HCT116 (cell line): ENCODE measurements at regions not wholly inside any gene's neighbourhood (a gene's known extent, or its start where the extent isn't known, plus 50 kb on each side); places are given as distances from the start of the nearest gene placed in this dataset.

Experiments used
- ATAC-seq: fragments of 200-7000 bp; cut with Tn5 transposase; 2 replicates; pipeline ENCODE4 v1.9.1; 2020; ENCODE audit warnings: mild to moderate bottlenecking, moderate library complexity
- BruUV-seq: library from RNA; stranded (reverse); fragments of 400-500 nt; replicated peaks from 2 replicates; lab custom pipeline; 2021; lab: Mats Ljungman, UMichigan
- CTCF ChIA-PET: fragments of 300-600 bp; sonication (Branson Sonifier 250); formaldehyde crosslinking; loops from one replicate; lab custom pipeline; 2021; ENCODE audit warnings: antibody characterized with exemption; lab: Charles Lee
- POLR2A ChIA-PET: fragments of 300-600, 350-600 bp; sonication (Branson Sonifier 250); formaldehyde crosslinking; loops from one replicate; lab custom pipeline; 2021; ENCODE audit warnings: antibody characterized with exemption; lab: Charles Lee
- RAD21 ChIA-PET, 2 experiments: fragments of 300-600 bp; sonication (Branson Sonifier 250); formaldehyde crosslinking; loops; one replicate each; lab custom pipeline; 2023; ENCODE audit warnings: low total read pairs in 2 of 2; ENCODE audit not compliant: uncharacterized antibody in 2 of 2, unreplicated experiment in 2 of 2, low non-redundant PET in 1 of 2; lab: Charles Lee
- DNase-seq: peaks from one replicate; pipeline ENCODE4 v3.0.0-alpha.2; 2010; ENCODE audit warnings: low read depth, low spot score
- H2AFZ ChIP-seq: fragments of 200-600 bp; shearing (Covaris generic), sonication (generic); 2 replicates; pipeline ENCODE4 v1.6.1; 2017; ENCODE audit warnings: low read depth, mixed run types, mixed read lengths, antibody characterized with exemption, low read length; ENCODE audit not compliant: poor library complexity, severe bottlenecking
- H3K27ac ChIP-seq: 2 replicates; pipeline ENCODE4 v1.5.1; 2012; ENCODE audit warnings: low read depth, low read length
- H3K27me3 ChIP-seq: fragments of 200-600 bp; sonication (generic); 2 replicates; pipeline ENCODE4 v1.6.1; 2016; ENCODE audit warnings: mixed run types, low read length, mixed read lengths; ENCODE audit not compliant: insufficient read depth
- H3K36me3 ChIP-seq, 2 experiments: fragments of 200-500 bp in 1 of 2; fragments of 200-600 bp in 1 of 2; sonication (Bioruptor generic) in 1 of 2; sonication (generic) in 1 of 2; 2 replicates each; pipeline versions ENCODE4 v1.5.1 to v1.6.1; 2014 to 2016; ENCODE audit warnings: low read length in 2 of 2, inconsistent platforms in 1 of 2, mixed read lengths in 1 of 2, mixed run types in 1 of 2; ENCODE audit not compliant: insufficient read depth in 2 of 2, control insufficient read depth in 1 of 2
- H3K4me1 ChIP-seq, 2 experiments: fragments of 200-600 bp in 1 of 2; sonication (generic) in 1 of 2; 2 replicates each; pipeline versions ENCODE4 v1.5.1 to v1.6.1; 2012 to 2017; ENCODE audit warnings: low read length in 2 of 2, inconsistent platforms in 1 of 2, mild to moderate bottlenecking in 1 of 2, mixed read lengths in 1 of 2, mixed run types in 1 of 2, moderate library complexity in 1 of 2; ENCODE audit not compliant: insufficient read depth in 2 of 2, control insufficient read depth in 1 of 2
- H3K4me2 ChIP-seq: fragments of 200-600 bp; sonication (generic); 2 replicates; pipeline ENCODE4 v1.6.1; 2017; ENCODE audit warnings: mixed run types, low read length, mixed read lengths
- H3K4me3 ChIP-seq, 2 experiments: fragments of 200-600 bp in 1 of 2; sonication (generic) in 1 of 2; replicated peaks in 1 of 2; 2 replicates each; pipeline ENCODE4 v1.5.1; 2011 to 2016; ENCODE audit warnings: low read length in 2 of 2, control low read depth in 1 of 2, low read depth in 1 of 2, mild to moderate bottlenecking in 1 of 2, mixed read lengths in 1 of 2, mixed run types in 1 of 2
- H3K79me2 ChIP-seq: fragments of 200-600 bp; sonication (generic); 2 replicates; pipeline ENCODE4 v1.6.1; 2017; ENCODE audit warnings: mild to moderate bottlenecking, mixed run types, low read length, moderate library complexity, mixed read lengths; ENCODE audit not compliant: insufficient read depth
- H3K9ac ChIP-seq: fragments of 200-600 bp; sonication (generic); 2 replicates; pipeline ENCODE4 v1.6.1; 2016; ENCODE audit warnings: low read length, mixed read lengths
- H3K9me2 ChIP-seq: fragments of 200-600 bp; sonication (generic), shearing (Covaris generic); 2 replicates; pipeline ENCODE4 v1.6.1; 2017; ENCODE audit warnings: mixed run types, mild to moderate bottlenecking, moderate library complexity; ENCODE audit not compliant: insufficient read depth
- H3K9me3 ChIP-seq, 2 experiments: fragments of 200-500 bp in 1 of 2; fragments of 200-600 bp in 1 of 2; sonication (Bioruptor generic) in 1 of 2; sonication (generic) in 1 of 2; 2 replicates each; pipeline ENCODE4 v1.6.1; 2014 to 2017; ENCODE audit warnings: low read length in 2 of 2, mixed read lengths in 2 of 2, inconsistent platforms in 1 of 2, low read depth in 1 of 2, mild to moderate bottlenecking in 1 of 2, mixed run types in 1 of 2, moderate library complexity in 1 of 2; ENCODE audit not compliant: control insufficient read depth in 1 of 2, insufficient read depth in 1 of 2
- H4K20me1 ChIP-seq: fragments of 200-600 bp; sonication (generic), shearing (Covaris generic); 2 replicates; pipeline ENCODE4 v1.6.1; 2017; ENCODE audit warnings: mixed run types, mild to moderate bottlenecking, moderate library complexity; ENCODE audit not compliant: insufficient read depth
- CTCF ChIP-seq, 3 experiments: fragments of 200-600 bp in 1 of 3; sonication (generic) in 1 of 3; IDR thresholded peaks in 2 of 3; conservative IDR thresholded peaks in 1 of 3; 2 replicates each; pipeline ENCODE4 v1.5.1; 2012 to 2017; ENCODE audit warnings: low read depth in 2 of 3, low read length in 2 of 3, antibody characterized with exemption in 1 of 3, borderline replicate concordance in 1 of 3, control low read depth in 1 of 3, mild to moderate bottlenecking in 1 of 3, mixed read lengths in 1 of 3, mixed run types in 1 of 3, moderate library complexity in 1 of 3; ENCODE audit not compliant: insufficient read depth in 1 of 3
- EGR1 ChIP-seq: IDR thresholded peaks from 2 replicates; pipeline ENCODE4 v1.6.1; 2012; ENCODE audit warnings: low read depth
- ELF1 ChIP-seq: IDR thresholded peaks from 2 replicates; pipeline ENCODE4 v1.6.1; 2012; ENCODE audit warnings: low read depth, borderline replicate concordance
- EZH2phosphoT487 ChIP-seq: fragments of 200-600 bp; IDR thresholded peaks from 2 replicates; pipeline ENCODE4 v1.6.1; 2018; ENCODE audit warnings: antibody characterized with exemption, borderline replicate concordance
- FOSL1 ChIP-seq: IDR thresholded peaks from 2 replicates; pipeline ENCODE4 v1.6.1; 2012; ENCODE audit warnings: low read depth
- MAX ChIP-seq: IDR thresholded peaks from 2 replicates; pipeline ENCODE4 v1.6.1; 2012
- POLR2A ChIP-seq: IDR thresholded peaks from 2 replicates; pipeline ENCODE4 v1.7.0; 2011; ENCODE audit warnings: borderline replicate concordance; ENCODE audit not compliant: insufficient read depth, insufficient read length; ENCODE audit errors: extremely low read depth
- RAD21 ChIP-seq: IDR thresholded peaks from 2 replicates; pipeline ENCODE4 v1.6.1; 2012; ENCODE audit warnings: low read depth, mild to moderate bottlenecking
- SIN3A ChIP-seq: IDR thresholded peaks from 2 replicates; pipeline ENCODE4 v1.6.1; 2012; ENCODE audit warnings: low read depth
- TCF7L2 ChIP-seq: IDR thresholded peaks from 2 replicates; pipeline ENCODE4 v1.7.0; 2011; ENCODE audit warnings: borderline replicate concordance, inconsistent platforms; ENCODE audit not compliant: insufficient read depth, insufficient read length; ENCODE audit errors: extremely low read depth
- YY1 ChIP-seq: IDR thresholded peaks from 2 replicates; pipeline ENCODE4 v1.6.1; 2011; ENCODE audit warnings: low read length, low read depth, moderate library complexity, mild to moderate bottlenecking; ENCODE audit not compliant: insufficient replicate concordance; ENCODE audit errors: extremely low read depth
- ZBTB33 ChIP-seq: IDR thresholded peaks from 2 replicates; pipeline ENCODE4 v1.6.1; 2011; ENCODE audit warnings: mild to moderate bottlenecking, low read length, moderate library complexity; ENCODE audit not compliant: insufficient replicate concordance; ENCODE audit errors: extremely low read depth
- ZFX ChIP-seq: fragments of 450-650 bp; IDR thresholded peaks from 2 replicates; pipeline ENCODE4 v1.6.1; 2017
- ZNF274 ChIP-seq: fragments of 200-500 bp; sonication (Bioruptor generic); IDR thresholded peaks from 2 replicates; pipeline ENCODE4 v1.6.1; 2014; ENCODE audit warnings: mild to moderate bottlenecking, low read depth, low read length, inconsistent platforms
- intact Hi-C: fragments of 100-400 bp; cut with micrococcal nuclease; formaldehyde crosslinking; loops from 2 replicates; pipeline ENCODE4 v1.10.0; 2022
- TF ChIP-seq, protein P1 (sequence below): IDR thresholded peaks from 2 replicates; pipeline ENCODE4 v1.6.1; 2012
- TF ChIP-seq, protein P2 (sequence below): IDR thresholded peaks from 2 replicates; pipeline ENCODE4 v1.6.1; 2012; ENCODE audit warnings: low read depth

GRCh38 chr5:38736089-38736488, 109.7 kb upstream of the OSMR start:
- no peak overlapping the region for H3K27ac ChIP-seq
- intact Hi-C loops: no loop called here
- DNase-seq: no peak
- no peaks in the 10 kb centered on the region for H3K27me3 ChIP-seq
- TF ChIP-seq, protein P1, sequence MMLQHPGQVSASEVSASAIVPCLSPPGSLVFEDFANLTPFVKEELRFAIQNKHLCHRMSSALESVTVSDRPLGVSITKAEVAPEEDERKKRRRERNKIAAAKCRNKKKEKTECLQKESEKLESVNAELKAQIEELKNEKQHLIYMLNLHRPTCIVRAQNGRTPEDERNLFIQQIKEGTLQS: no peak
- no peak for TF ChIP-seq MAX
- no peak for TF ChIP-seq SIN3A
- no peak for TF ChIP-seq EZH2phosphoT487
- TF ChIP-seq CTCF (IDR thresholded peaks at IDR 0.05 in 2 of 3, conservative IDR thresholded peaks at IDR 0.05 in 1 of 3; ENCODE audit: borderline replicate concordance in 1 of 3, insufficient read depth in 1 of 3, low read depth in 2 of 3, low read length in 2 of 3): no peak
- no peak for TF ChIP-seq POLR2A
- TF ChIP-seq, protein P2, sequence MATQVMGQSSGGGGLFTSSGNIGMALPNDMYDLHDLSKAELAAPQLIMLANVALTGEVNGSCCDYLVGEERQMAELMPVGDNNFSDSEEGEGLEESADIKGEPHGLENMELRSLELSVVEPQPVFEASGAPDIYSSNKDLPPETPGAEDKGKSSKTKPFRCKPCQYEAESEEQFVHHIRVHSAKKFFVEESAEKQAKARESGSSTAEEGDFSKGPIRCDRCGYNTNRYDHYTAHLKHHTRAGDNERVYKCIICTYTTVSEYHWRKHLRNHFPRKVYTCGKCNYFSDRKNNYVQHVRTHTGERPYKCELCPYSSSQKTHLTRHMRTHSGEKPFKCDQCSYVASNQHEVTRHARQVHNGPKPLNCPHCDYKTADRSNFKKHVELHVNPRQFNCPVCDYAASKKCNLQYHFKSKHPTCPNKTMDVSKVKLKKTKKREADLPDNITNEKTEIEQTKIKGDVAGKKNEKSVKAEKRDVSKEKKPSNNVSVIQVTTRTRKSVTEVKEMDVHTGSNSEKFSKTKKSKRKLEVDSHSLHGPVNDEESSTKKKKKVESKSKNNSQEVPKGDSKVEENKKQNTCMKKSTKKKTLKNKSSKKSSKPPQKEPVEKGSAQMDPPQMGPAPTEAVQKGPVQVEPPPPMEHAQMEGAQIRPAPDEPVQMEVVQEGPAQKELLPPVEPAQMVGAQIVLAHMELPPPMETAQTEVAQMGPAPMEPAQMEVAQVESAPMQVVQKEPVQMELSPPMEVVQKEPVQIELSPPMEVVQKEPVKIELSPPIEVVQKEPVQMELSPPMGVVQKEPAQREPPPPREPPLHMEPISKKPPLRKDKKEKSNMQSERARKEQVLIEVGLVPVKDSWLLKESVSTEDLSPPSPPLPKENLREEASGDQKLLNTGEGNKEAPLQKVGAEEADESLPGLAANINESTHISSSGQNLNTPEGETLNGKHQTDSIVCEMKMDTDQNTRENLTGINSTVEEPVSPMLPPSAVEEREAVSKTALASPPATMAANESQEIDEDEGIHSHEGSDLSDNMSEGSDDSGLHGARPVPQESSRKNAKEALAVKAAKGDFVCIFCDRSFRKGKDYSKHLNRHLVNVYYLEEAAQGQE: no peak
- TF ChIP-seq RAD21: no peak
- no peak for TF ChIP-seq ZNF274
- no peak for TF ChIP-seq YY1
- no peak for TF ChIP-seq ZBTB33
- TF ChIP-seq ZFX: no peak
- TF ChIP-seq FOSL1: no peak
- no peak for TF ChIP-seq ELF1
- TF ChIP-seq TCF7L2: no peak
- TF ChIP-seq EGR1: no peak
- TF ChIP-seq, all 23 proteins: peak for 0
- H3K4me1 ChIP-seq: peaks cover 0 to 4% of the 10 kb centered on the region in 2 experiments; a peak in 1 of 4 replicates
- ChIA-PET POLR2A (no interaction called here), CTCF (interaction anchor here (0.7 to 3.3 kb wide), 2 partner anchors 15 to 294 kb away, joined by 3 to 10 read pairs; no protein-coding TSS in a partner anchor), RAD21 (no interaction called here)
- ATAC-seq: no peak
- no peak overlapping the region for H3K4me3 ChIP-seq
- no peak overlapping the region for H3K9ac ChIP-seq
- H3K4me2 ChIP-seq: no peak overlapping the region
- no peaks in the 10 kb centered on the region for H3K36me3 ChIP-seq
- no peak overlapping the region for H2AFZ ChIP-seq
- H3K9me2 ChIP-seq: no peaks in the 10 kb centered on the region
- no TSS peak for BruUV-seq
- no peaks in the 10 kb centered on the region for H3K79me2 ChIP-seq
- no peaks in the 10 kb centered on the region for H4K20me1 ChIP-seq
- H3K9me3 ChIP-seq: no peaks in the 10 kb centered on the region
